Immature natural killer cell (primary cell): ENCODE measurements at regions not wholly inside any gene's neighbourhood (a gene's known extent, or its start where the extent isn't known, plus 50 kb on each side); places are given as distances from the start of the nearest gene placed in this dataset.

Experiments used
- DNase-seq, 3 donors: peaks; one replicate each; pipeline ENCODE4 v3.0.0; 2022; ENCODE audit warnings: mixed read lengths in 1 of 3
- H3K27ac Mint-ChIP-seq, 6 donors: one replicate each; pipeline ENCODE4 v1.8.0; 2020; ENCODE audit warnings: mixed read lengths in 6 of 6, mild to moderate bottlenecking in 5 of 6, inconsistent platforms in 4 of 6, moderate library complexity in 3 of 6
- H3K27me3 Mint-ChIP-seq, 3 donors: one replicate each; pipeline ENCODE4 v1.8.0; 2020 to 2021; ENCODE audit warnings: low read depth in 3 of 3, mild to moderate bottlenecking in 3 of 3, mixed read lengths in 3 of 3, moderate library complexity in 3 of 3, inconsistent platforms in 1 of 3
- H3K36me3 Mint-ChIP-seq, 3 donors: one replicate each; pipeline ENCODE4 v1.8.0; 2020; ENCODE audit warnings: mixed read lengths in 3 of 3, inconsistent platforms in 2 of 3, mild to moderate bottlenecking in 2 of 3
- H3K4me1 Mint-ChIP-seq, 2 donors: one replicate each; pipeline ENCODE4 v1.8.0; 2020; ENCODE audit warnings: inconsistent platforms in 2 of 2, mild to moderate bottlenecking in 2 of 2, mixed read lengths in 2 of 2, moderate library complexity in 1 of 2
- H3K4me3 Mint-ChIP-seq, 5 donors: one replicate each; pipeline ENCODE4 v1.8.0; 2020; ENCODE audit warnings: mild to moderate bottlenecking in 5 of 5, mixed read lengths in 5 of 5, inconsistent platforms in 3 of 5, moderate library complexity in 3 of 5
- H3K9me3 Mint-ChIP-seq, 6 donors: one replicate each; pipeline ENCODE4 v1.8.0; 2020; ENCODE audit warnings: mild to moderate bottlenecking in 6 of 6, mixed read lengths in 6 of 6, inconsistent platforms in 4 of 6, moderate library complexity in 3 of 6

DNA sequence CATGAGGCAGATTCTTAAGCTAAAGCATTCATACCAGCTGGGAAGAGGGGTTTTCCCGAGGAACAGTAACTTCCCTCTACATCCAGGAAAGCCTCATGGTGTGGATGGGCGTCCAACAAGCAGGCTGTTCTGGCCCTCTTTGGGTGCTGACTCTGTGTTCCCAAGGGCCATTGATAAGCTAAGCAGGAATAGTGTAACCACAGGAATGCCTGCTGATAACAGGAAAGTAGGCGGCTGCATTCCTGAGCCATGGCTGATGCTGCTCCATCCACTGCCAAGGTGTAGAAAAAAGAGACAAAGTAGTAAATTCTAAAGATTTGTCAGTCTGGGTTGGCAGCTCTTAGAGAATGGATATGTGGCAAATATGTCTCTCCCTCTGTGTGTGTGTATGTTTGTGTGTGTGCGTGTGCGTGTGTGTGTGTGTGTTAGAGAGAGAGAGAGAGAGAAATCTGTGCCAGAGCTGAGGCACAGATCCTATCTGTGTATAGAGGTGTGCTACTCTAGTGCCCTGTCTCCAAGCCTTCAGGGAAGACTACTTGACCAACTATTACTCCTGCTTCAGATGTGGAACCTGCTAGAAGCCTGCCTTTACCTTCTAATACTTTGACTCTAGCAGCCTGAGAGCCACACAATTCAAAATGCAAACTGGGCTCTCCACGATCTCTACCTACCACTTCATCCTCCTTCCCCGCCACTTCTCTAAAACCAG is 353.1 kb upstream of the NR3C2 start:
- Mint-ChIP-seq H3K9me3 (peaks cover 0 to 5% (median 2%) of the 10 kb centered on the region in 6 donors), H3K27ac (no peak overlapping the region), H3K36me3 (no peaks in the 10 kb centered on the region), H3K4me1 (no peaks in the 10 kb centered on the region), H3K27me3 (no peaks in the 10 kb centered on the region), H3K4me3 (no peak overlapping the region)
- DNase-seq = no peak

DNA sequence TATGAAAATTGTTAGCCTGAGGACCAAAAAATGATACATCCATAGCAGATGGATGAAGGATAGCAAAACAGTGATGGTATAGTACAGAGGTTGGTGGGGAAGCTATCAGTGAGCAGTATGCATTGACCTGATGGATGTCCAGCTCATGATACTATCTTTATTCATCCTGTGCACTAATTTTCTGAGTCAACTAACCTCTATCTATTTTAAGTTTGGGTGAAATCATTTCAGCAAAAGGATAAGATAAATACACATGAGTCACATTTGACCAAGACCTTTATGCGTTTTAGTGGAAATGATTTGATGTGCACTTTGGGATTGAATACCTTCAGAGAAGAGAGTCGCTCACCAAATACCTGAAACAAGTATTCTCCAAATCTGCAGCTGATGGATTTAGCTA is 351.0 kb upstream of the NR3C2 start:
- H3K27me3 Mint-ChIP-seq = peaks cover 0 to 2% (median 0%) of the 10 kb centered on the region in 3 donors
- no peaks in the 10 kb centered on the region for H3K36me3 Mint-ChIP-seq
- H3K9me3 Mint-ChIP-seq = peaks cover 0 to 5% (median 3%) of the 10 kb centered on the region in 6 donors
- H3K4me3 Mint-ChIP-seq = no peak overlapping the region
- no peaks in the 10 kb centered on the region for H3K4me1 Mint-ChIP-seq
- H3K27ac Mint-ChIP-seq = no peak overlapping the region
- DNase-seq = no peak

DNA sequence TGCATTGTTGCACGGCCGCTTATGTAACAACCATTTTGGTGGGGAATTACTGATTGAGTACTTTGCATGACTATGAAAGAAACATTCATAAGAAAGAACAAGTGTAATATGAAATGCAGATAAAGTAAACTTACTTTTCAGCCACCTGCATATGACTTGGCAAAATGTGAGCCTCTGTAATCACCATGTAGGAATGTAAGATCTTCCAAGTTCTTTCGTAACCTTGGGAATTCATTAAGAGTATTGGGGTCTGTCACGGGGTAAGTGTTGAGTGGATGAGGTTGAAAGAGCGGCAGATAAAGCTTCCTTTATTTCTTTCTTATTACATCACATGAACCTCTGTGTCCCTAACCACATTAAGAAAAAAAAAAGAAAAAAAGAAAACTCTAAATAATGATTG is 348.5 kb upstream of the NR3C2 start:
- Mint-ChIP-seq H3K4me3 (no peak overlapping the region), H3K4me1 (no peaks in the 10 kb centered on the region), H3K27ac (no peak overlapping the region), H3K36me3 (no peaks in the 10 kb centered on the region), H3K9me3 (peaks cover 0 to 5% (median 2%) of the 10 kb centered on the region in 6 donors), H3K27me3 (peaks cover 0 to 2% (median 2%) of the 10 kb centered on the region in 3 donors)
- no peak for DNase-seq

DNA sequence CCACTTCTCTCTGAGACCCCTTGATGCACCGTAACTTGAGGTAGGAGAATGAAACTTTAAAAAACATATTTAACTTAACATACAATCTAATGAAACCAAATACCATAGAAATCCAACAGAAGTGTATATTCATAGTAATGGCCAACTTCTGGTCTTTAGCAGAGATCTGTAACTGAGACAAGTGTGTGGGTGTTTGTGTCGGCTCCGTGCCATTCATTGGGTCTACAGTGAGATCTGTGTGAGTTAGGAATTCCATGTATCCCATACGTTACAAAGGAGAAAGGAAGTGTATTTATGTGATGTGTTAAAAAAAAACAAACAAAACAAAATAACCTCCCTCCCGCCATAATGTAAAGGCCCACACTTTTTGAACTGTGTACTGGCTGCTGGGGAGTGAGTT is 348.0 kb upstream of the NR3C2 start:
- Mint-ChIP-seq H3K36me3 (no peaks in the 10 kb centered on the region), H3K4me1 (no peaks in the 10 kb centered on the region), H3K27ac (no peak overlapping the region), H3K9me3 (peaks cover 0 to 7% (median 2%) of the 10 kb centered on the region in 6 donors), H3K4me3 (no peak overlapping the region), H3K27me3 (peaks cover 2 to 3% (median 2%) of the 10 kb centered on the region in 3 donors)
- no peak for DNase-seq

DNA sequence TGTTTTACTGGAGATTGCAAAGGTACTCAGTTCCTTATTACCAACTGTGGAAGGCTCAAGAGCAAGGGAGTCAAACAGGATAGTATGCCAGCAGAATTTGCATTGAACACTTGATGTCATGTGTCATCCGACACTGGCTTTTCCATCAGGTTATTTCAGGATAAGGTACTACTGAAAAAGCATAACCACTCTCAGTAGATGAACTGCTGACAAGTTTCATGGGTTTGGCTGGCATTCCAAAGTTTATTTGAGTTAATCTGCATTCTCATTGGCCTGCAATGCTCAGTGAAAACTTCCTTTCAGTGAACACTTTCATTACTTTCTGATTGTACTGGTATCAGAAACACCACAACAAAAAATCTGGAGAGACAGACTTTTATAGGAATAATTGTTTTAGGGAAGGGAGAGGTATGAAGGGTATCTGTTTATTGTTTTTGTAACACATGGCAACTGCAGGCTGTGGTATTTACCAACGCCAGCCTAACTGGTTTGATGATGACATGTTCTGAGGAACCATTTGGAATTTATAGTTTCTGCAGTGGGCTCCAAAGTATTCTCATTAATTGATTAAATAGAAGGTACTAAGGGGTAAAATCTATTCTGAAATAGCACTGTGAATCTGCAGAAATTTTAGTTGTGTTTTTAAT is 345.7 kb upstream of the NR3C2 start:
- Mint-ChIP-seq H3K27me3 (peaks cover 2 to 4% (median 3%) of the 10 kb centered on the region in 3 donors), H3K36me3 (no peaks in the 10 kb centered on the region), H3K27ac (no peak overlapping the region), H3K4me1 (no peaks in the 10 kb centered on the region), H3K4me3 (no peak overlapping the region), H3K9me3 (peaks cover 0 to 8% (median 2%) of the 10 kb centered on the region in 6 donors)
- no peak for DNase-seq

DNA sequence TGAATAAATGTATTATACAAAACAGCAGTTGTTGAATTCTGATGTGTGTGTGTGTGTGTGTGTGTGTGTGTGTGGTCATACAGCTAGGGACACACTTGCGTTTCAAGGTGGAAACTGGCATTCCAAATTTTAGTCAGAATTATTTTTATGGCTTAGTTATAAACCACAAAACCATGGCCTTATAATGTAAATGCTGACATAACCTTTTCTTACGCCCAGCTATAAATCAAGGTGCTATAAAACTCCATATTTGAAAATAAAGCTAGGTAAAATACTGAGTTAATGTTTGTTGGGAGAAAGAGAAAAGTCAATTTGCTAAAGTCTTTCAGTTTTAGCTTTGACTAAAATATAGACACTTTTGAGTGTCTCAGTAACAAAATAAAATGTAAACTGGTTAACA is 345.1 kb upstream of the NR3C2 start:
- no peaks in the 10 kb centered on the region for H3K36me3 Mint-ChIP-seq
- no peaks in the 10 kb centered on the region for H3K4me1 Mint-ChIP-seq
- no peak overlapping the region for H3K4me3 Mint-ChIP-seq
- peaks cover 2 to 4% (median 3%) of the 10 kb centered on the region in 3 donors for H3K27me3 Mint-ChIP-seq
- DNase-seq = no peak
- no peak overlapping the region for H3K27ac Mint-ChIP-seq
- peaks cover 0 to 8% (median 5%) of the 10 kb centered on the region in 6 donors for H3K9me3 Mint-ChIP-seq

DNA sequence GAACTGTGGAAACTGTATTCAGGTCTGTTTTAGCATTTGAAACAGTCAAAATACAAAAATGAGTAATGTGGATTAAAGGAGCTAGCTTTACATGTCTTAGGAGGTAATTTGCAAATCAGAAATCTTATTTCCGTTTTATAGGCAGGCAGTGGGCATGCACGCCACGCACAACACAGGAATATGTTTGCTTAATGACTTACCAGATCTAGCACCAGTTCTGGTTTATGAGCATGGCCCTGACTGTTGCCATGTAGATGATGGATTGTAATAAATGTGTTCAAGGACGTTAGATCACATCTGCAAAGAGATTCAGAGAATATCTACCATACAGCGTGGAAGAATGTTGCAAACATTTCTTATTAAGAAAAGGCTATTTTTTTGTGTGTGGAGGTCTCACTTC is 344.5 kb upstream of the NR3C2 start:
- peaks cover 0 to 10% (median 6%) of the 10 kb centered on the region in 6 donors for H3K9me3 Mint-ChIP-seq
- H3K4me3 Mint-ChIP-seq = no peak overlapping the region
- no peak for DNase-seq
- H3K27ac Mint-ChIP-seq = no peak overlapping the region
- H3K27me3 Mint-ChIP-seq = peaks cover 2 to 4% (median 3%) of the 10 kb centered on the region in 3 donors
- no peaks in the 10 kb centered on the region for H3K4me1 Mint-ChIP-seq
- no peaks in the 10 kb centered on the region for H3K36me3 Mint-ChIP-seq

DNA sequence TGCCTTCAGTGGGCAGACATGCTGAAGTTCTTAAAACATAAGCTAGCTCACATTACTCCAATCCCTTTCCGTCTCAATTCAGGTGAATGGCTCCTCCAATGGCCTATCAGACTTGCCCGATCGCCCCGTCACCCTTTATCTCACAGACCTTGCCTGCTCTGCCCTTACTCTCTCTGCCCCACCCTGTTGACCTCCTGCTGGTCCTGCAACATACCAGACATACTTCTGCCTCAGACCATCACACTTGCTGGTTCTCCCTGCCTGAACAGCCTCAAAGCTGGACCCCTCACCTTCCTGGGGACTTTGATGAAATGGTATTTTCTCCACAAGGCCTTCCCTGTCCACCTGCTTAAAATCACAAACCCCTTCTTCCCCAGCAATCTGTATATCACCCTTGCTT is 340.1 kb upstream of the NR3C2 start:
- H3K27ac Mint-ChIP-seq = no peak overlapping the region
- peaks cover 0 to 8% (median 3%) of the 10 kb centered on the region in 6 donors for H3K9me3 Mint-ChIP-seq
- H3K27me3 Mint-ChIP-seq = peaks cover 2 to 3% (median 2%) of the 10 kb centered on the region in 3 donors
- DNase-seq = no peak
- no peaks in the 10 kb centered on the region for H3K4me1 Mint-ChIP-seq
- no peaks in the 10 kb centered on the region for H3K36me3 Mint-ChIP-seq
- no peak overlapping the region for H3K4me3 Mint-ChIP-seq

DNA sequence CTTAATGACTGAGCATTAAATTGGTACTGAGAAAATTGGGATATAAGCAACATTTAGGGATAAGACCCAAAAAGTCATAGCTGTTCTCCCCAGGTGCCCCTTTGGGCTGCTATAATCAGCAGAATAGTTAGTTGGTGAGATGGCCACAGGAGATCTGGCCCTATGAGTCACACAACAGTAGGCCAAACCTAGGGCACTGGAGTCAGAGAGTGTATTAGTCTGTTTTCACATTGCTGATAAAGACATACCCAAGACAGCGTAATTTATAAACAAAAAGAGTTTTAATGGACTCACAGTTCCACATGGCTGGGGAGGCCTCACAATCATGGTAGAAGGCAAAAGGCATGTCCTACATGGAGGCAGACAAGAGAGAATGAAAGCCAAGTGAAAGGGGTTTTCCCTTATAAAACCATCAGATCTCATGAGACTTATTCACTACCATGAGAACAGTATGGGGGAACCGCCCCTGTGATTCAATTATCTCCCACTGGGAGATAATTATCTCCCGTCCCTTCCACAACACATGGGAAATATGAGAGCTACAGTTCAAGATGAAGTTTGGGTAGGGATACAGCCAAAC is 338.3 kb upstream of the NR3C2 start:
- Mint-ChIP-seq H3K4me1 (no peaks in the 10 kb centered on the region), H3K36me3 (no peaks in the 10 kb centered on the region), H3K4me3 (no peak overlapping the region), H3K9me3 (peaks cover 0 to 7% (median 3%) of the 10 kb centered on the region in 6 donors), H3K27me3 (peaks cover 0 to 3% (median 2%) of the 10 kb centered on the region in 3 donors), H3K27ac (no peak overlapping the region)
- DNase-seq = no peak

DNA sequence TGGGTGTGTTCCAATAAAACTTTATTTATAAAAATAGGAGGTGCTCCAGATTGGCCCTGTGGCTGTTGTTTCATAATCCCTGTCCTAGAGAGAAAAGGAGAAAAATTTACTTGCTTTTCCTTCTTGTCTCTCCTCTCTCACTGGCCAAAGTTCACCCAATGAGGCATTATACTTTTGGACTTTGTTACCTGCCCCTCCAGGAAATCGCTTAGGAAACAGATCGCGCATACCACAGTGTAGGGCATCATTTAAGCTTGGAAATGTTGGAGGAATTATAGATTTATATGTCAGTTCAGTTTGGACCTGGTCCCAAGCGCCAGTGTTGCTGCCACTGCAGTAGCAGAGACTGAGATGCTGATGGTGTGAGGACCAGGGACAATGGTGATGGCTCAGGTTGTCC is 337.6 kb upstream of the NR3C2 start:
- Mint-ChIP-seq H3K4me1 (no peaks in the 10 kb centered on the region), H3K36me3 (no peaks in the 10 kb centered on the region), H3K9me3 (peaks cover 0 to 7% (median 0%) of the 10 kb centered on the region in 6 donors), H3K27ac (no peak overlapping the region), H3K4me3 (no peak overlapping the region), H3K27me3 (peaks cover 0 to 2% (median 0%) of the 10 kb centered on the region in 3 donors)
- DNase-seq = no peak

DNA sequence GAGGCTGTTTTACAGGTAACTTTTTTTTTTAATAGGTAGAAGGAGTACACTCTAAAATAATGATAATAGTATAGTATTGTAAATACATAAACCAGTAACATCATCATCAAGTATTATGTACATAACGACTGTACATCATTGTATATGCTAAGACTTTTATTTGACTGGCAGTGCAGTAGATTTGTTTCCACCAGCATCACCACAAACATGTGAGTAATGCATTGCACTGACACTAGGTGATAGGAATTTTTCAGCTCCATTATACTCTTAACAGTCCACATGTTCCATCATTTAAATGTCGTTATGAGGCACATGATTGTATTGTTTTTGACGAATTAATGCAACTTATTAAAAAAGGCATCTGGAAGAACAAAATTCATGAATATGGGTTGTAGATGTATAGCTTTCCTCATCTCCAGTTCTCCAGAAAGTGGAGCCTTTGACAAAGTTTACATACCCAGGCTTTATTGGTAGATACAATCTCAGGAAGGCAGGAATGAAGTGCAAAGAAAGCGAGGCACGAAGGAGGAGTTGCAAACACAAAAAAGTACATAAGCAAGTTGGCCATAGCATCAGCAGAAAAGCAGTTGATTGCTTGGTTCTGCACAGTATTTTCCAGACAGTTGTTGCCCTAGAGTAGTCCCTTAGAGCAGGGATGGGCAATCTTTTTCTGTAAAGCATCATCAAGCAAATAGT is 336.9 kb upstream of the NR3C2 start:
- Mint-ChIP-seq H3K27me3 (peaks cover 0 to under 1% (median 0%) of the 10 kb centered on the region in 3 donors), H3K36me3 (no peaks in the 10 kb centered on the region), H3K4me1 (no peaks in the 10 kb centered on the region), H3K9me3 (peaks cover 0 to 7% (median 0%) of the 10 kb centered on the region in 6 donors), H3K27ac (no peak overlapping the region), H3K4me3 (no peak overlapping the region)
- no peak for DNase-seq

DNA sequence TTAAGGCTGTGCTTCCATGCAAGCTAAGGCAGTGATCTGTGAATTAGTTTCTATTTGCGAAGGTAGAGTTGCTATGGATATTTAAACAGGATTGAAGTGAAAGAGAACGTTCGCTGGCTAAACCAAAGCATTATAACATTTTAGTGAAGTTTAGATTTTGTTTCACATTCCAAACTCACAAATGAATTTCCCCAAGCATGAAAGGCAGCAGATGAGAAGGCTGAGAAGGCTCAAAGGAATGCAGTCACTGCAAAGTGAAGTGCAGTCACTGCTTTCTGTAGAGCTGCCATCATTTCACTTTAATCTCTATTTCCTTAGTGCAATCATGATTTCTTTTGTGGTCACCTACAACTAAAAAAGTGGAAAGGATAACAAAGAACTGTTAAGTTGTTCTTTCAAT is 334.7 kb upstream of the NR3C2 start:
- no peaks in the 10 kb centered on the region for H3K36me3 Mint-ChIP-seq
- peaks cover 0 to 5% (median 0%) of the 10 kb centered on the region in 6 donors for H3K9me3 Mint-ChIP-seq
- no peak overlapping the region for H3K4me3 Mint-ChIP-seq
- no peak for DNase-seq
- no peak overlapping the region for H3K27ac Mint-ChIP-seq
- H3K27me3 Mint-ChIP-seq = no peaks in the 10 kb centered on the region
- H3K4me1 Mint-ChIP-seq = no peaks in the 10 kb centered on the region

DNA sequence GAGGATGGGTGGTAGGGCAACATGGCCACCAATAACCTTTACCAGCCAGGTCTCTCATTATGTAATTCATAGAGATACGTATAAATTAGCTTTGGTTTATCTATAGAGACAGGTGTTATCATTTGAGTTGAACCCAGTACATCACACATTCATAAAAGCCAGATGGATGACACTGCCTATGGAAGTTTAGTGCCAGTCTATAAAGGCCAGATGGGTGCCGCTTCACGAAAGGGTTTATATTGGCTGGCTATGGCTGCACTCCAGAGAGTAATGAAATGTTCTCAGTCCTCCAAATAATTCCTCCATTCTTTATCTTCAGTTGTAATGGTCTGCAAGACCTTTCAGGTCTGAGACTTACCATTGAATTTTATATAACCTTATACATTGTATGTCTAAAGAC is 331.9 kb upstream of the NR3C2 start:
- no peaks in the 10 kb centered on the region for H3K36me3 Mint-ChIP-seq
- H3K27me3 Mint-ChIP-seq = no peaks in the 10 kb centered on the region
- no peak for DNase-seq

DNA sequence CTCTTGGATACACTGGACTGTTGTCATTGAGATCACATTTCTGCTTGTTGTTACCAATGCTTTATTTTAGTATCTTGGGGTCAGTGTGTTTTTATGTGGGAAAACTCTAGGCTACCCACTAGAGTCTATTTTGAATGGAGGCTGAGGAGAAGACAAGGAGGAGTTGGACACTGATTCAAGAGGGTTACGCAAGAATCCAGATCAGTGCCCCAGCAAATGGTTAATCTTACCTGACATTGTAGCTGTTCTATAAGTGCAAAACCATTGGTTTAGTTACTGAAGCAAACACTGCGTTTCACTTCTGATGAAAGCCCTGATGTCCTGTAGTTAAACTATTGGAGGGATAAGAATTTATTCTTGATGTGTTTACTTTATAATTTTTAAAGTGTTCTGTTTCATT is 331.1 kb upstream of the NR3C2 start:
- Mint-ChIP-seq H3K36me3 (no peaks in the 10 kb centered on the region), H3K9me3 (peaks cover 0 to 5% (median 0%) of the 10 kb centered on the region in 6 donors), H3K27ac (no peak overlapping the region), H3K27me3 (no peaks in the 10 kb centered on the region), H3K4me1 (no peaks in the 10 kb centered on the region), H3K4me3 (no peak overlapping the region)
- no peak for DNase-seq

More for the DNA sequence above, 331.9 kb upstream of the NR3C2 start:
- no peaks in the 10 kb centered on the region for H3K4me1 Mint-ChIP-seq
- H3K27ac Mint-ChIP-seq = no peak overlapping the region
- H3K9me3 Mint-ChIP-seq = peaks cover 0 to 5% (median 0%) of the 10 kb centered on the region in 6 donors
- H3K4me3 Mint-ChIP-seq = no peak overlapping the region
